ENCODE measurements at regions not wholly inside any gene's neighbourhood (a gene's known extent, or its start where the extent isn't known, plus 50 kb on each side); places are given as distances from the start of the nearest gene placed in this dataset.

DNA sequence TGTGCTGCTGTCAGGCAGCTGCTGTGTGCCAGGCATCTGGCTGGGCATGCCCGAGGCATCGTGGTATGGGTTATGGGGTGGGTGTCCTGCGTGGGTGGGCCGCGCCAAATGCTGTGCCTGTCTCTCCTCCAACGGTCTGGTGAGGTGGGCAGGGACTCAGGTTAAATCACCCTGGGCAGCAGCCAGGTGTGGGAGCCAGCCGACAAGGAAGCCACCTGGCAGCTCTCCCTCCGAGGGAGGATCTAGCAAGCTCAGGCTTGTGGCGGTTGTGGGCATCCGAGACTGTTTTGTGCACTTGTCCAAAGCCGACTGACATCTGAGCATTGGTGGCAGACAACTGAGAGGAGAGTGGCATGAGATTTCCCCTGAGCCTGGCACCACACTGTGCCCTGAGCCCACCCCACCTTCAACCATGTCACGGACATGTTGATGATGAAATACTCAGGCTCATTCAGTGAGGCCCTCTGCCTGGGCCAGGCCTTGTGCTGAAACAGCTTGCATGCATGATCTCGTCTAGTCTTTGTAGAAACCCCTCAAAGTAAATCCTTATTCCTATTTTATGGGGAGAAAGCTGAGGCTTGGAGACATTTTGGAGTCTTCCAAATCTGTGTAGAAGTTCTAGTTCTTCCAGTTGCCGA is 181.8 kb upstream of the MYL2 start:
- DNase-seq, result no peak

GRCh38 chr12:111101003-111101402 is 180.6 kb upstream of the MYL2 start:
- no peak for DNase-seq

GRCh38 chr12:111100554-111100953 is 180.2 kb upstream of the MYL2 start:
- DNase-seq, result no peak

DNA sequence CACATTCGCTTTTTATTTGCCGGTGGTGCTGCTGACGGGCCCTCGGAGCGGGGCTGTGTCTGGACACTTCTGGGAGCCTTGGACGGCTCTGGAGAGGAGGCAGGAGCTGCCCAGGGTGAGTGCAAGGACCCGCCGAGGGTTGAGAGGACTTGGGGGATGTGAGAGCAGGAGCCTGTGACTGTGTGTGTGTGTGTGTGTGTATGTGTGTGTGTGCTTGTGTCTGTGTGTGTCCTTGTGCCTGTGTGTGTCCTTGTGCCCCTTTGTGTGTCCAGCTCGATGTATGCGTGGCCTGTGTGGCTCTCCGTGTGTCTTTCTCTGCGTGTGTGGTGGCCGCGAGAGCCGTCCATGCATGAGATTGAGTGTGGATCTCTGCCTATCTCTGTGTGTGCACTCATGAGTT is 179.6 kb upstream of the MYL2 start:
- DNase-seq, result no peak

DNA sequence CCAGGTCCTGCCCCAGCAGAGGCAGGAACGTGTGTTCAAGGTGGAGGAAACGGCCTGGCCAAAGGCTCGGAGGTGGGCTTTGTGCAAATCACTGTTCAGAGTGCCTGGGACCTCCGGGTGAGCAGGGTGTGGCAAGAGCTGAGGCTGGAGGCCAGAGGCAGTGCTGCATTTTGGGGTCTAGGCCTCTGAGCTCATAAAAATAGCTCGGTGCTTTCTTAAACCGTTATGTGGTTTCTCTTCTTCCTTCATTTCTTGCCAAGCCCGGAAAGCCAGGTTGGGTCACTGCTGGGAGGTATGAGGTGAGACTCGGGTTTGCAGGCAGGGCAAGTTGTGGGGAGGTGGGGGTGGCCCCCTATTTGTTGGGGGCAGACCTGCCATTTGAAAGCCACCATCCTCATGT is 178.8 kb upstream of the MYL2 start:
- DNase-seq, result no peak

GRCh38 chr12:111094157-111095010 is 174.0 kb upstream of the MYL2 start:
- DNase-seq, result no peak

GRCh38 chr12:111093428-111094142 is 173.2 kb upstream of the MYL2 start:
- DNase-seq, result no peak

DNA sequence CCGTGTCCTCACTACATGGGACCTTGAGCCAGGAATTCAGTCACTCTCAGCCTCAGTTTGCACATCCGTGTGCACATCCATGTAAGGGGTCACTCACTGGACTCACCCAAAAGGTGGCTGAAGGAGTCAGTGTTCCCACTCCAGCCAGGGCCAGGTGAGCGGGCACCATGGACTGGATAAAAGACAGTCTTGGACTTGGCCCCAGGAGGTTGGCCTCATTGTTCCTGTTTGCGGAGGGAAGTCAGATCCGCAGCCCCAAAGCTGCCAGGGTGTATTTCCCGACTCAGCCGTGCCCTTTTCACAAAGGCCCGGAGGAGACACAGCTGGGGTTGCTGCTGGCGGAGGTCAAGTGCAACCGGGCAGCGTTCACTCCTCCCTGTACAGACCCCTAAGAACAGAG is 170.7 kb upstream of the MYL2 start:
- DNase-seq, result no peak

DNA sequence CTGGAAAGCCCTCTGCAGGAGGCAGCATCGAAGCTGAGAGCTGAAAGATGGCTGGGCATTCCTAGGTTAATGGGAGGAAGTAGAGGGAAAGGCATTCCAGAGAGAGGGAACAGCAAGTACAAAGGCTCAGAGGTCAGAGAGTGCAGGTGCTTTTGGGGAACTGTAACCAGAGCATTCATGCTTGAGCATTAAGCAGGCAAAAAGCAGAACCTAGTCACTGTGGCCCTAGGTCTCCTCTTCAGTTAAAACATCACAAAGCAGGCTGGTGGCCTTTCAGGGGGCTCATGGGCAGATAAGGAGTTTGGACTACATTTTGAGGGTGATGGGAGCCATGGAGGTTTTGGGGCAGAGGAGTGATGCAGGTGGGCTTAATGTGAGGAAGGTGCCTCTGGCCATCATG is 169.2 kb upstream of the MYL2 start:
- no peak for DNase-seq

DNA sequence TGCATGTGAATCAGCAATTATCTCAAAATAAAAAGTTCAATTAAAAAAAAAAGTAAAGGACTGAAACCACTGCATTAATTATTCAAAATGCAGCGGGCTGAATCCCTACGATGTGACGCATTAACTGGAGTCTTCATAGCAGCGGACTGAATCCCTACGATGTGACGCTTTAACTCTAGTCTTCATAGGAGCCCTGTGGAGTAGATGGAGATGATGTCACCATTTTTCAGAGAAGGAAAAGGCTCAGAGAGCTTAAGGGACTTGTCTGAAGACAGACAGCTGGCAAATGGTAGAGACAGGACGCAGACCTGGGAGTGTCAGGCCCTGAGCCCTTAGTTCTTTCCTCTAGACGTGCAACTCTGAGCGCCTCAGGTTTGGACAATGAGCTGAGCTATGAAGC is 168.0 kb upstream of the MYL2 start:
- no peak for DNase-seq

DNA sequence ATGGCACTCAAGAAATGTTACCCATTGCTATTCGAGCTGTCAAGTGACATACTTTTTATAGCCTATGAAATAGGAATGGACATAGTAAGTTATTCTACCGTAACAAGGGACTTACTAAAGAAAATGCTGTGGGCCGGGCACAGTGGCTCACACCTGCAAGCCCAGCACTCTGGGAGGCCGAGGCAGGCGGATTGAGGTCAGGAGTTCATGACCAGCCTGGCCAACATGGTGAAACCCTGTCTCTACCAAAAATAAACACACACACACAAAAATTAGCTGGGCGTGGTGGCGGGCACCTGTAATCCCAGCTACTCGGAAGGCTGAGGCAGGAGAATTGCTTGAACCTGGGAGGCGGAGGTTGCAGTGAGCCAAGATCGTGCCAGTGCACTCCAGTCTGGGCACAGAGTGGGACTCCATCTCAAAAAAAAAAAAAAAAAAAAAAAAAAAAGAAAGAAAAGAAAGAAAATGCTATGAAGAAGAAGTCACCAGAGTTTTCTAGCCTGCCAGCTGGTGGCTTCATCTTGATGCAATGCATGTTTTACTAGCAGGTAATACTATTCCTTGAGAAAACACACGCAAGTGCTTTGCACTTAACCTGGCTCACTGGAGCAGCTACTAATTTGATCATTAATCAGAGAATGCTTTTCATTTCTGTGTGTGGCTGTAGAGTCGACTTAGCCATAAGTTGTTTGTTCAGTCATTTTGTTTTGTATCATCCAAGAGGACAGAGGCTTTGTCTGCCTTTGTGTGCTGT is 166.7 kb upstream of the MYL2 start:
- DNase-seq, result no peak

DNA sequence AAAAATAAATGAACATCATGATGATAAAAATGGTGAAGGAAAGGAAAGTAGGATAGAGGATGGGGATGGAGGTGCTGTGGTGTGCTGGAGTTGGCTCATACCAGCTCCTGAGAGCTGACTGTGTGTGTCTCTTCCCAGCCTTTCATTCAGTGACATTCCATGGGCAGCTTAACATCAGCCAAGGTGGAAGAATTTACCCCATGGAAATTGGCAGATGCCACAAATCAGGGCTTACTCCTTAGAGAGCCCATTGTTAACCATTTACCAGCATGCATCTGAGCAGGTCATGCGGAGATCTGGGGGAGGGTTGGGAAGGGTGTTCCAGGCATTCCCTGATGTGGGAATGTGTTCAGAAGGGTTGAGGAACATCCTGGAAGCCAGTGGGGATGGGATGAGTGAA is 164.7 kb upstream of the MYL2 start:
- no peak for DNase-seq

GRCh38 chr12:111084605-111085004 is 164.2 kb upstream of the MYL2 start:
- no peak for DNase-seq

DNA sequence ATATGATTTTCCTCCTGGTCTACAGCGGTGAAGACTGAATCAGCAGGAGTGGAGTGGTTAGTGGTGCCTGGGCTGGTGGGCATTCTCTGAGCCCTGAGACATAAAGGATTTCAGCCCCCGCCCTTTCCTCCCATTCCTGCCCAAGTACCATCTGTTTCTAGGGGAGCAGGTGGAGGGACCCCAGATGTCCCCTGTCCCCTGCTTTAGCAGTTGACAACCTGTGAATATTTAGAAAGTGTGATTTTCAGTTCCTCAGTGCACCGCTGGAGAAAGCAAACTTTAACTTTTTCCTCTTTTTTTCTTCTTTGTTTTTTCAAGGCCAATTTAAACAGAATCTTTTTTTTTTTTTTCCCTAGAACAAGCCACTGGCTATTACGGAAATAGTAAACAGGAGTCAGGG is 163.8 kb upstream of the MYL2 start:
- no peak for DNase-seq

GRCh38 chr12:111081600-111081999 is 161.2 kb upstream of the MYL2 start:
- DNase-seq, result no peak

GRCh38 chr12:111078731-111079130 is 158.4 kb upstream of the MYL2 start:
- DNase-seq, result no peak

GRCh38 chr12:111076611-111077451 is 156.5 kb upstream of the MYL2 start:
- DNase-seq, result no peak

DNA sequence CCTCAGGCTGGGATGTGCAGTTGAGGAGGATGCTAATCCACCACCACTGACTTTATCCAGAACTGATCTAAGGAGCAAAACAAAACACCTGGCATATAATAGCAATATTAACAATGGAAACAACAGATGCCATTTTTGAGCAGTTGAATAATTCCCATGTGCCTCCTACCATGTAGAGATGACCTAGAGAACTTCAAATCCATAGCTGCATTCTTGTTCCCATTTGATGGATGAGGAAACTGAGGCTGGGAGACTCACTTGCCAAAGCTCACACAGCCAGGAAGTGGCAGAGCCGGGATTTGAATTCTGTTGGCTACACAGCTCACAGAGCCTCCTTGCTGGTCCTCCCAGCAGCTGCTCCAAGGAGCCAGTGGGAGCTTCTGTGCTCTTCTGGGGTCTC is 155.8 kb upstream of the MYL2 start:
- DNase-seq, result no peak

DNA sequence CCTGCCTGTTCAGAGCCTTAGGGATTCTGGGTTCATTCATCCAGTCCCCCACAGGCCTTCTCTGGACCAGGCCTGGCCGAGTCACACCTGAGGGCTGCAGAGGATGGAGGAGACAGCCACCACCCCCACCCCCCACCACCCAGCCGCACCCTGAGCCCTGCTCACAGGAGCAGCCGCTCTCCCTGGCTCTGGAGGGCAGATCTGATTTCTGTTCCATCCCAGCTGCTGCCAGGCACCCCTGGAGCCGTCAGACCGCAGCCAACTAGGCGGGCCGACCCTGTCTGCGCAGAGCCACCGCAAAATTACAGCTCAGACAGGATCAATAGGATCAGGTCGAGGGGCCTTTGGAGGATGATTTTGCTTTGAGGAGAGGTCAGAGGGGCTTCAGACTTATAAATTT is 154.6 kb upstream of the MYL2 start:
- no peak for DNase-seq

GRCh38 chr12:111074559-111074958 is 154.2 kb upstream of the MYL2 start:
- no peak for DNase-seq

GRCh38 chr12:111073370-111073769 is 153.0 kb upstream of the MYL2 start:
- DNase-seq, result no peak

DNA sequence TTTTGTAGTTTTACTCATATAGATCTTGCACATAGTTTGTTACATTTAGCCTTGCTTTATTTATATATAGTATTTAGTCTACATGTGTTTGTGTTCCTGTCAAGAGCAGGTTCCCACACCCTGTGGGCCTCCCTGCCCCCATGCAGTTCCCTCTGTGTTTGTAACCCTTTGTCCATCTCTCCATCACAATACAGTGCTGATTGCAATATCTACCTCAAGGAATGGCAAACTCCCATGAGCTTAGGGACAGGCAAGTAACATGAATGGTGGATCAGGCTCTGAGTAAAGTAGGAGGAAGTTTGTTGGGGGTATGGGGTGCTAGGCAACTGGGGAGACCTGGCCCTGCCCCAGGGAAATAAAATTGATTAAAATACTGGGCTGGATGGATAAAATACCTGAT is 151.9 kb upstream of the MYL2 start:
- DNase-seq, result no peak

All from activated CD4-positive, CD25-positive, alpha-beta regulatory T cell (primary cell).